Endodermal cell (in vitro differentiated cells): ENCODE measurements at regions not wholly inside any gene's neighbourhood (a gene's known extent, or its start where the extent isn't known, plus 50 kb on each side); places are given as distances from the start of the nearest gene placed in this dataset.
"Not testable (repeated sequence)": the region's sequence is repeated elsewhere in the genome, so short reads cannot be mapped to it uniquely, and the experiment has no call there.

Experiments
- DNase-seq: peaks from one replicate; pipeline ENCODE4 v3.0.0-alpha.2; 2017
- H3K27ac ChIP-seq: 2 replicates; pipeline ENCODE4 v1.5.1; 2013; ENCODE audit warnings: mild to moderate bottlenecking, low read depth, low read length, moderate library complexity
- H3K27me3 ChIP-seq: 2 replicates; pipeline ENCODE4 v1.6.1; 2013; ENCODE audit warnings: mild to moderate bottlenecking, low read length, moderate library complexity; ENCODE audit not compliant: insufficient read depth, control insufficient read depth, poor library complexity, severe bottlenecking
- H3K36me3 ChIP-seq: 2 replicates; pipeline ENCODE4 v1.7.0; 2013; ENCODE audit warnings: mild to moderate bottlenecking, low read length, moderate library complexity; ENCODE audit not compliant: control insufficient read depth, insufficient read depth
- H3K4me1 ChIP-seq: one replicate; pipeline ENCODE4 v1.7.0; 2013; ENCODE audit warnings: low read length; ENCODE audit not compliant: control insufficient read depth, insufficient read depth
- H3K4me3 ChIP-seq: 2 replicates; pipeline ENCODE4 v1.5.1; 2013; ENCODE audit warnings: mild to moderate bottlenecking, low read length, moderate library complexity
- H3K9ac ChIP-seq: 2 replicates; pipeline ENCODE4 v1.6.1; 2013; ENCODE audit warnings: mild to moderate bottlenecking, low read length, moderate library complexity; ENCODE audit not compliant: poor library complexity, severe bottlenecking; ENCODE audit errors: extremely low read depth
- H3K9me3 ChIP-seq: 2 replicates; pipeline ENCODE4 v1.6.1; 2013; ENCODE audit warnings: mild to moderate bottlenecking, low read length, moderate library complexity; ENCODE audit not compliant: control insufficient read depth
- H3K27ac Mint-ChIP-seq: 2 replicates; pipeline ENCODE4 v1.8.0; 2020; ENCODE audit warnings: mixed read lengths
- H3K27me3 Mint-ChIP-seq: 2 replicates; pipeline ENCODE4 v1.8.0; 2021; ENCODE audit warnings: mild to moderate bottlenecking, mixed read lengths; ENCODE audit not compliant: insufficient read depth
- H3K36me3 Mint-ChIP-seq: 2 replicates; pipeline ENCODE4 v1.8.0; 2020; ENCODE audit warnings: low read depth, mixed read lengths
- H3K4me1 Mint-ChIP-seq: 2 replicates; pipeline ENCODE4 v1.8.0; 2020; ENCODE audit warnings: mixed read lengths
- H3K4me3 Mint-ChIP-seq: 2 replicates; pipeline ENCODE4 v1.8.0; 2020; ENCODE audit warnings: mild to moderate bottlenecking, moderate library complexity, mixed read lengths
- H3K9me3 Mint-ChIP-seq: 2 replicates; pipeline ENCODE4 v1.8.0; 2020; ENCODE audit warnings: mild to moderate bottlenecking, mixed read lengths
- WGBS, 2 experiments: methylation state at CpG; one replicate each; pipeline versions ENCODE4 v1.1.5 to v1.1.7; 2013; ENCODE audit warnings: missing lambda C conversion rate in 2 of 2, mixed read lengths in 1 of 2; ENCODE audit not compliant: insufficient coverage in 1 of 2, insufficient read length in 1 of 2; 5-methylcytosine and 5-hydroxymethylcytosine counted together
- TF ChIP-seq, protein P1 (sequence below): fragments of 200-600 bp; sonication (generic); conservative IDR thresholded peaks from 2 replicates; pipeline ENCODE4 v1.5.0; 2021; ENCODE audit warnings: antibody characterized with exemption, mild to moderate bottlenecking

DNA sequence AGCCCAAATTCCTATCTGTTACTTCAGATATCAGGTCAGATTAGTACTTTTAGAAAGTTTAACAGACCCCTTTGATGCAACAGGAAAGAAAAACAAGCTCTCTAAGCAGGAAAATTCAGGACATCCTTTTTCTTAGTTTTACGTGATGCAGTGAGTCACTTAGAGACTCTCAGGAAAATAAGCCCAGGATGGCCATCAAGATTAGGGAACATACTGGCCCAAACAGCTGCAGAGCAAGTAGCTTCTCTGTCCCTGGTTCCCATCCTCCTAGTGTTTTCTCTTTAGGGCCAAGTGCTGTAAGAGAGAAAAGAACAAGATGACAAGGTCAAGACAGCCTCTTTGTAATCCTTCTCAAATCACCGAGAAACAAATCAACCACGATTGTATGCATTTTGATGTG is 219.1 kb downstream of the ZNF674 start:
- Histone ChIP-seq H3K27ac (peak overlapping the region; percentile 2), H3K27me3 (no peaks in the 10 kb centered on the region), H3K4me3 (peak overlapping the region; percentile 5), H3K4me1 (peaks cover 12% of the 10 kb centered on the region), H3K9ac (peak overlapping the region; percentile 44), H3K36me3 (no peaks in the 10 kb centered on the region), H3K9me3 (no peaks in the 10 kb centered on the region)
- Mint-ChIP-seq H3K9me3 (peaks cover 48% of the 10 kb centered on the region), H3K27me3 (no peaks in the 10 kb centered on the region), H3K4me1 (peaks cover 26% of the 10 kb centered on the region), H3K27ac (peak overlapping the region; percentile 99), H3K36me3 (no peaks in the 10 kb centered on the region), H3K4me3 (peak overlapping the region; percentile 58)
- TF ChIP-seq, protein P1, sequence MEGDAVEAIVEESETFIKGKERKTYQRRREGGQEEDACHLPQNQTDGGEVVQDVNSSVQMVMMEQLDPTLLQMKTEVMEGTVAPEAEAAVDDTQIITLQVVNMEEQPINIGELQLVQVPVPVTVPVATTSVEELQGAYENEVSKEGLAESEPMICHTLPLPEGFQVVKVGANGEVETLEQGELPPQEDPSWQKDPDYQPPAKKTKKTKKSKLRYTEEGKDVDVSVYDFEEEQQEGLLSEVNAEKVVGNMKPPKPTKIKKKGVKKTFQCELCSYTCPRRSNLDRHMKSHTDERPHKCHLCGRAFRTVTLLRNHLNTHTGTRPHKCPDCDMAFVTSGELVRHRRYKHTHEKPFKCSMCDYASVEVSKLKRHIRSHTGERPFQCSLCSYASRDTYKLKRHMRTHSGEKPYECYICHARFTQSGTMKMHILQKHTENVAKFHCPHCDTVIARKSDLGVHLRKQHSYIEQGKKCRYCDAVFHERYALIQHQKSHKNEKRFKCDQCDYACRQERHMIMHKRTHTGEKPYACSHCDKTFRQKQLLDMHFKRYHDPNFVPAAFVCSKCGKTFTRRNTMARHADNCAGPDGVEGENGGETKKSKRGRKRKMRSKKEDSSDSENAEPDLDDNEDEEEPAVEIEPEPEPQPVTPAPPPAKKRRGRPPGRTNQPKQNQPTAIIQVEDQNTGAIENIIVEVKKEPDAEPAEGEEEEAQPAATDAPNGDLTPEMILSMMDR, result no peak
- DNase-seq, result no peak
- WGBS, 2 experiments, result 47% methylated on average over 1 of the region's 3 CpGs; no CpG with 5 or more reads in 1 of the 2 experiments

- TF ChIP-seq, protein P1, result no peak
- no peaks in the 10 kb centered on the region for H3K27me3 Mint-ChIP-seq
- H3K36me3 Mint-ChIP-seq, result no peaks in the 10 kb centered on the region
- H3K9me3 Mint-ChIP-seq, result peaks cover 41% of the 10 kb centered on the region
- no peaks in the 10 kb centered on the region for H3K27me3 ChIP-seq
- no peaks in the 10 kb centered on the region for H3K36me3 ChIP-seq
- WGBS, 2 experiments, result 52 to 75% methylated on average over 1 to 5 of the region's 5 CpGs
- peak overlapping the region; percentile 5 for H3K4me3 ChIP-seq
- peak overlapping the region; percentile 44 for H3K9ac ChIP-seq
- H3K4me1 ChIP-seq, result peaks cover 12% of the 10 kb centered on the region
- no peaks in the 10 kb centered on the region for H3K9me3 ChIP-seq
- H3K4me1 Mint-ChIP-seq, result peaks cover 26% of the 10 kb centered on the region
- peak overlapping the region; percentile 99 for H3K27ac Mint-ChIP-seq
- no peak overlapping the region for H3K4me3 Mint-ChIP-seq
- H3K27ac ChIP-seq, result peak overlapping the region; percentile 38
- DNase-seq, result peak; percentile 79
These were observed 219.8 kb downstream of the ZNF674 start for GRCh38 chrX:46325312-46325877.

DNA sequence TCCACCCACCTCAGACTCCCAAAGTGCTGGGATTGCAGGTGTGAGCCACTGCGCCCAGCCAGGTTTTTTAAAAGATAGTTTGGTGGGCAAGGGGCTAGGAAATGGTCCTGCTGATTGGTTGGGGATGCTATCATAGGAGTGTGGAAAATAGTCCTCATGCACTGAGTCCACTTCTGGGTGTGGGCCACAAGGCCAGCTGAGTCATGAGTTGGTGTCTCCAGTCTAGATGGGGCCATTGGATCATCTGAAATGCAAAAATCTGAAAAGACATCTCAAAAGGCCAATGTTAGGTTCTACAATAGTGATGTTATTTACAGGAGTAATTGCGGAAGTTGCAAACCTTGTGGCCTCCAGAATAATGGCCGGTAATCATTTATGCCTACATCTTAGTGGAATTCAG is 221.1 kb downstream of the ZNF674 start:
- WGBS, 2 experiments, result 90% methylated on average over 2 of the region's 3 CpGs; no CpG with 5 or more reads in 1 of the 2 experiments
- Mint-ChIP-seq H3K27ac (no peak overlapping the region), H3K9me3 (peaks cover 37% of the 10 kb centered on the region), H3K4me3 (no peak overlapping the region), H3K27me3 (no peaks in the 10 kb centered on the region), H3K4me1 (peaks cover 28% of the 10 kb centered on the region), H3K36me3 (no peaks in the 10 kb centered on the region)
- H3K36me3 ChIP-seq, result no peaks in the 10 kb centered on the region
- DNase-seq, result no peak
- no peaks in the 10 kb centered on the region for H3K27me3 ChIP-seq
- H3K27ac ChIP-seq, result no peak overlapping the region
- no peak overlapping the region for H3K9ac ChIP-seq
- TF ChIP-seq, protein P1, result no peak
- no peak overlapping the region for H3K4me3 ChIP-seq
- H3K9me3 ChIP-seq, result no peaks in the 10 kb centered on the region
- peaks cover 12% of the 10 kb centered on the region for H3K4me1 ChIP-seq

DNA sequence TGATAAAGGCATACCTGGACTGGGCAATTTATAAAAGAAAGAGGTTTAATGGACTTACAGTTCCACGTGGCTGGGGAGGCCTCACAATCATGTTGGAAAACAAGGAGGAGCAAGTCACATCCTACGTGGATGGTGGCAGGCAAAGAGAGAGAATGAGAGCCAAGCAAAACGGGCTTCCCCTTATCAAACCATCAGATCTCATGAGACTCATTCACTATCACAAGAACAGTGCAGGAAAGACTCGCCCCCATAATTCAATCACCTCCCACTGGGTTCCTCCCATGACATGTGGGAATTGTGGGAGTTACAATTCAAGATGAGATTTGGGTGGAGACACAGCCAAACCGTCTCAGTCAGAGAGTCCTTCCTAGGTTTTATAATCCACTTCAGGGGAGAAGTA is 222.3 kb downstream of the ZNF674 start:
- not testable (repeated sequence) for H3K27me3 Mint-ChIP-seq, DNase-seq, H3K36me3 ChIP-seq, H3K27ac ChIP-seq, H3K4me3 ChIP-seq, H3K4me1 ChIP-seq, H3K9me3 ChIP-seq, H3K36me3 Mint-ChIP-seq, H3K4me3 Mint-ChIP-seq, H3K27me3 ChIP-seq, H3K9ac ChIP-seq, H3K27ac Mint-ChIP-seq
- Mint-ChIP-seq H3K9me3 (peaks cover 37% of the 10 kb centered on the region), H3K4me1 (peaks cover 28% of the 10 kb centered on the region)
- WGBS, 2 experiments, result 93% methylated on average over 3 of the region's 5 CpGs; no CpG with 5 or more reads in 1 of the 2 experiments
